H1 (cell line): ENCODE measurements at regions not wholly inside any gene's neighbourhood (a gene's known extent, or its start where the extent isn't known, plus 50 kb on each side); places are given as distances from the start of the nearest gene placed in this dataset.

Experiments
- MAX ChIP-seq: IDR thresholded peaks from 2 replicates; pipeline ENCODE4 v1.6.1; 2012; ENCODE audit warnings: inconsistent platforms
- TF ChIP-seq, protein P1 (sequence below), 3 experiments: IDR thresholded peaks; 1 replicate in 2 of 3; 2 replicates in 1 of 3; pipeline versions ENCODE4 v1.5.1 to v1.6.1; 2011; ENCODE audit warnings: low read length in 3 of 3, mild to moderate bottlenecking in 3 of 3, inconsistent platforms in 2 of 3, low read depth in 1 of 3, moderate library complexity in 1 of 3; ENCODE audit not compliant: insufficient read depth in 1 of 3; ENCODE audit errors: control extremely low read depth in 1 of 3

- TF ChIP-seq, protein P1, sequence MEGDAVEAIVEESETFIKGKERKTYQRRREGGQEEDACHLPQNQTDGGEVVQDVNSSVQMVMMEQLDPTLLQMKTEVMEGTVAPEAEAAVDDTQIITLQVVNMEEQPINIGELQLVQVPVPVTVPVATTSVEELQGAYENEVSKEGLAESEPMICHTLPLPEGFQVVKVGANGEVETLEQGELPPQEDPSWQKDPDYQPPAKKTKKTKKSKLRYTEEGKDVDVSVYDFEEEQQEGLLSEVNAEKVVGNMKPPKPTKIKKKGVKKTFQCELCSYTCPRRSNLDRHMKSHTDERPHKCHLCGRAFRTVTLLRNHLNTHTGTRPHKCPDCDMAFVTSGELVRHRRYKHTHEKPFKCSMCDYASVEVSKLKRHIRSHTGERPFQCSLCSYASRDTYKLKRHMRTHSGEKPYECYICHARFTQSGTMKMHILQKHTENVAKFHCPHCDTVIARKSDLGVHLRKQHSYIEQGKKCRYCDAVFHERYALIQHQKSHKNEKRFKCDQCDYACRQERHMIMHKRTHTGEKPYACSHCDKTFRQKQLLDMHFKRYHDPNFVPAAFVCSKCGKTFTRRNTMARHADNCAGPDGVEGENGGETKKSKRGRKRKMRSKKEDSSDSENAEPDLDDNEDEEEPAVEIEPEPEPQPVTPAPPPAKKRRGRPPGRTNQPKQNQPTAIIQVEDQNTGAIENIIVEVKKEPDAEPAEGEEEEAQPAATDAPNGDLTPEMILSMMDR (IDR thresholded peaks at IDR 0.05; ENCODE audit: control extremely low read depth in 1 of 3, insufficient read depth in 1 of 3, low read depth in 1 of 3, low read length in 3 of 3): no peak
- no peak for TF ChIP-seq MAX
These were observed 68.5 kb upstream of the HSPB3 start for GRCh38 chr5:54387031-54387430.
